ENCODE measurements at regions not wholly inside any gene's neighbourhood (a gene's known extent, or its start where the extent isn't known, plus 50 kb on each side); places are given as distances from the start of the nearest gene placed in this dataset.

DNA sequence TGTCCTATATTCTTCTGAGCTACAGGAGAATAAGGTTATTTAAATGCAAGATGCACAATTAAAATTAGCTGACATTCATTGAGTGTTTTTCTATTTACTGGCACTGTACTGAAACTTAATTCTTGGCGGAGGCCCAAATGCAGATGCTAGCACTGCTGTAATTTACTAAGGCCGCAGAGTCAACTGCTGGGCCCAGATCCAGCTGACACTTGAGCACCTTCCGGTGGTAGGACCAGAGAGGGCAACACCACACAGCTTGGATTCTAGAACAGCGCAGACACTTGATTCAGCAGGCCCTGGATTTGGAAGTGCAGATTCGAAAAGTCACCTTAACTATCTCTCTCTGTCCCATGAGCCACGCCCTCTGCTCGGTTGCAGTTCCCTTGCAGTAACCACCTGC lies 228.6 kb upstream of the TMEM72 start:
- Histone ChIP-seq H3K4me1 (no peaks in the 10 kb centered on the region), H3K4me3 (no peak overlapping the region), H3K36me3 (no peaks in the 10 kb centered on the region), H3K27me3 (replicated peaks in 1 of 7) (no peaks in the 10 kb centered on the region), H3K27ac (no peak overlapping the region), H3K9me3 (no peaks in the 10 kb centered on the region)
- TF ChIP-seq POLR2A (IDR thresholded peaks at IDR 0.05) (no peak), POLR2AphosphoS5 (IDR thresholded peaks at IDR 0.05) (no peak)
- TF ChIP-seq, protein P1, sequence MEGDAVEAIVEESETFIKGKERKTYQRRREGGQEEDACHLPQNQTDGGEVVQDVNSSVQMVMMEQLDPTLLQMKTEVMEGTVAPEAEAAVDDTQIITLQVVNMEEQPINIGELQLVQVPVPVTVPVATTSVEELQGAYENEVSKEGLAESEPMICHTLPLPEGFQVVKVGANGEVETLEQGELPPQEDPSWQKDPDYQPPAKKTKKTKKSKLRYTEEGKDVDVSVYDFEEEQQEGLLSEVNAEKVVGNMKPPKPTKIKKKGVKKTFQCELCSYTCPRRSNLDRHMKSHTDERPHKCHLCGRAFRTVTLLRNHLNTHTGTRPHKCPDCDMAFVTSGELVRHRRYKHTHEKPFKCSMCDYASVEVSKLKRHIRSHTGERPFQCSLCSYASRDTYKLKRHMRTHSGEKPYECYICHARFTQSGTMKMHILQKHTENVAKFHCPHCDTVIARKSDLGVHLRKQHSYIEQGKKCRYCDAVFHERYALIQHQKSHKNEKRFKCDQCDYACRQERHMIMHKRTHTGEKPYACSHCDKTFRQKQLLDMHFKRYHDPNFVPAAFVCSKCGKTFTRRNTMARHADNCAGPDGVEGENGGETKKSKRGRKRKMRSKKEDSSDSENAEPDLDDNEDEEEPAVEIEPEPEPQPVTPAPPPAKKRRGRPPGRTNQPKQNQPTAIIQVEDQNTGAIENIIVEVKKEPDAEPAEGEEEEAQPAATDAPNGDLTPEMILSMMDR (IDR thresholded peaks at IDR 0.05 in 8 of 11, conservative IDR thresholded peaks at IDR 0.05 in 3 of 11), result no peak
- WGBS, 5 donors, result 82 to 86% (median 85%) methylated on average over 7 of the region's 7 CpGs
- intact Hi-C loops (cut with DNase I; ENCODE audit: low total_unique reads), result no loop called here
- no peak for DNase-seq

DNA sequence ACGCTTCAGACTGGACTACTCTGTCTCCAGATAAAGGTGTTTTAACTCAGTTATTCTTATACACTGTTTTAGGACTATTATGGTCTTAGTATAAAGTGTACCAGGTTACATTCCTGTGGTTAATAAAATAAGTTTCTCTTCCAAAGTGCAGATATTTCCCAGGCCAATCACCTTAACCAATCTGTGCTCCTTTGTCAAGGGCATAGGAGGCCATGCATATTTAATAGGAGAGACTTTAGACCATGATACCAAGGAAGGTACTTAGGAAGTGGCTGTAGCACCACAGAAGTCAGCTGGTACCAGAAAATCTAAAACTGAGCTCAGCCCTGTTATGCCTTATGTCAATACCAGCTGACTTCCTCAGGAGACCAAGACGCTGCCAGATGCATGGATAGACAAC lies 226.5 kb upstream of the TMEM72 start:
- TF ChIP-seq POLR2A (IDR thresholded peaks at IDR 0.05), result no peak
- TF ChIP-seq POLR2AphosphoS5 (IDR thresholded peaks at IDR 0.05), result no peak
- TF ChIP-seq, protein P1 (IDR thresholded peaks at IDR 0.05 in 8 of 11, conservative IDR thresholded peaks at IDR 0.05 in 3 of 11), result no peak
- Histone ChIP-seq H3K27me3 (replicated peaks in 1 of 7) (no peaks in the 10 kb centered on the region), H3K4me1 (no peaks in the 10 kb centered on the region), H3K27ac (no peak overlapping the region), H3K9me3 (no peaks in the 10 kb centered on the region), H3K36me3 (no peaks in the 10 kb centered on the region), H3K4me3 (no peak overlapping the region)
- DNase-seq, result no peak
- 82 to 100% (median 86%) methylated on average over 1 to 2 of the region's 2 CpGs for WGBS, 5 donors
- intact Hi-C loops (cut with DNase I; ENCODE audit: low total_unique reads), result no loop called here

GRCh38 chr10:44685220-44685619 lies 225.9 kb upstream of the TMEM72 start:
- H3K4me3 ChIP-seq, result no peak overlapping the region
- H3K4me1 ChIP-seq, result no peaks in the 10 kb centered on the region

GRCh38 chr10:44685747-44686146 lies 225.4 kb upstream of the TMEM72 start:
- no peak for DNase-seq
- Histone ChIP-seq H3K9me3 (no peaks in the 10 kb centered on the region), H3K27me3 (replicated peaks in 1 of 7) (peaks cover 0 to 1% (median 0%) of the 10 kb centered on the region in 7 donors), H3K4me3 (no peak overlapping the region), H3K36me3 (no peaks in the 10 kb centered on the region), H3K4me1 (no peaks in the 10 kb centered on the region), H3K27ac (no peak overlapping the region)
- WGBS, 5 donors, result 68 to 88% (median 84%) methylated on average over 2 of the region's 2 CpGs
- intact Hi-C loops (cut with DNase I; ENCODE audit: low total_unique reads), result no loop called here
- TF ChIP-seq, protein P1 (IDR thresholded peaks at IDR 0.05 in 8 of 11, conservative IDR thresholded peaks at IDR 0.05 in 3 of 11), result no peak
- no peak for TF ChIP-seq POLR2AphosphoS5 (IDR thresholded peaks at IDR 0.05)
- no peak for TF ChIP-seq POLR2A (IDR thresholded peaks at IDR 0.05)

More at GRCh38 chr10:44685220-44685619, 225.9 kb upstream of the TMEM72 start:
- H3K27me3 ChIP-seq (replicated peaks in 1 of 7), result no peaks in the 10 kb centered on the region
- no peak for DNase-seq
- no peak for TF ChIP-seq POLR2A (IDR thresholded peaks at IDR 0.05)
- TF ChIP-seq POLR2AphosphoS5 (IDR thresholded peaks at IDR 0.05), result no peak
- TF ChIP-seq, protein P1 (IDR thresholded peaks at IDR 0.05 in 8 of 11, conservative IDR thresholded peaks at IDR 0.05 in 3 of 11), result no peak
- WGBS, 5 donors, result 82 to 91% (median 91%) methylated on average over 6 of the region's 6 CpGs
- no peaks in the 10 kb centered on the region for H3K9me3 ChIP-seq
- intact Hi-C loops (cut with DNase I; ENCODE audit: low total_unique reads), result no loop called here
- H3K27ac ChIP-seq, result no peak overlapping the region
- H3K36me3 ChIP-seq, result no peaks in the 10 kb centered on the region

Data from spleen (tissue), 11 donors.